Pancreas (tissue), 10 donors: ENCODE measurements at regions not wholly inside any gene's neighbourhood (a gene's known extent, or its start where the extent isn't known, plus 50 kb on each side); places are given as distances from the start of the nearest gene placed in this dataset.
"Not testable (repeated sequence)": the region's sequence is repeated elsewhere in the genome, so short reads cannot be mapped to it uniquely, and the experiment has no call there.

Experiments
- ATAC-seq, 4 donors: fragments of 200-7000 bp; cut with Tn5 transposase; one replicate each; pipeline versions ENCODE4 v1.8.0 to v1.9.1; 2020; ENCODE audit warnings: mild to moderate bottlenecking in 4 of 4, moderate library complexity in 4 of 4
- DNase-seq, 6 donors: peaks; one replicate each; pipeline ENCODE4 v3.0.0-alpha.2; 2020
- FAIRE-seq: peaks from 2 replicates; lab custom pipeline; 2012; peaks lifted over from hg19 to GRCh38; lab: Jason Lieb, UNC
- H3K27ac ChIP-seq, 4 donors: fragments of 200-600 bp; sonication (generic); 1 replicate in 3 of 4; 2 replicates in 1 of 4; pipeline versions ENCODE4 v1.5.0 to v1.8.0; 2020
- H3K27me3 ChIP-seq, 4 donors: fragments of 200-600 bp; one replicate each; pipeline ENCODE4 v1.8.0; 2021
- H3K36me3 ChIP-seq, 3 donors: fragments of 200-600 bp; sonication (generic) in 1 of 3; one replicate each; pipeline versions ENCODE4 v1.5.0 to v1.8.0; 2020 to 2021
- H3K4me1 ChIP-seq, 3 donors: fragments of 200-600 bp; one replicate each; pipeline ENCODE4 v1.8.0; 2021
- H3K4me3 ChIP-seq, 4 donors: fragments of 200-600 bp; sonication (generic) in 2 of 4; one replicate each; pipeline versions ENCODE4 v1.5.0 to v1.8.0; 2020 to 2021
- H3K9me3 ChIP-seq, 4 donors: fragments of 200-600 bp; one replicate each; pipeline ENCODE4 v1.8.0; 2021
- CTCF ChIP-seq, 4 donors: fragments of 200-600 bp; sonication (generic) in 3 of 4; IDR thresholded peaks; one replicate each; pipeline versions ENCODE4 v1.5.0 to v1.8.0; 2021; ENCODE audit warnings: antibody characterized with exemption in 4 of 4
- WGBS, 2 donors: extraction: QIAGEN DNeasy Blood & Tissue Kit; methylation state at CpG; one replicate each; pipeline ENCODE4 v1.1.7; 2013; 5-methylcytosine and 5-hydroxymethylcytosine counted together
- intact Hi-C, 3 donors: fragments of 100-400 bp; cut with DNase I; formaldehyde crosslinking; loops; one replicate each; pipeline versions ENCODE4 v1.11.1 to v1.14.2; 2022
- donor health status: healthy with polysubstance abuse.
- donor health status: DM: no; HTN: no; CAD: no; lungs with moderate emphysema.
- donor health status: DM: no; HTN: no; CAD: no.
- donor health status: control.
- donor health status: control.
- donor health status: Bipolar disorder and iron deficiency.
- donor health status: DM: yes; HTN: yes; CAD: no.
- donor health status: DM: no; HTN: no; CAD: no.
- donor health status: DM: no; HTN: no; CAD: no.
- donor health status: DM: yes; HTN: yes; CAD: no.

GRCh38 chr20:30288346-30288745 lies 969.1 kb upstream of the DEFB115 start:
- no peaks in the 10 kb centered on the region for H3K9me3 ChIP-seq
- H3K4me3 ChIP-seq = no peak overlapping the region
- intact Hi-C loops = no loop called here
- no peak overlapping the region for H3K27ac ChIP-seq
- 72 to 82% methylated on average over 10 of the region's 10 CpGs for WGBS, 2 donors
- no peak for TF ChIP-seq CTCF (IDR thresholded peaks at IDR 0.05)
- H3K4me1 ChIP-seq = no peaks in the 10 kb centered on the region
- H3K27me3 ChIP-seq = no peaks in the 10 kb centered on the region
- DNase-seq (no peak), ATAC-seq (no peak), FAIRE-seq (no peak)
- H3K36me3 ChIP-seq = no peaks in the 10 kb centered on the region

- H3K27ac ChIP-seq, H3K27me3 ChIP-seq, ATAC-seq, H3K36me3 ChIP-seq, intact Hi-C loops, FAIRE-seq, H3K4me3 ChIP-seq, H3K4me1 ChIP-seq, DNase-seq, H3K9me3 ChIP-seq: not testable (repeated sequence)
- 50 to 74% methylated on average over 11 of the region's 11 CpGs for WGBS, 2 donors
Measured at GRCh38 chr20:30289049-30289448, 968.4 kb upstream of the DEFB115 start.

GRCh38 chr20:30289711-30290141 lies 967.7 kb upstream of the DEFB115 start:
- DNase-seq = peak in 1 of 6 donors; percentile 48
- Histone ChIP-seq H3K4me3 (peak overlapping the region in 1 of 4 donors; percentile 18), H3K27ac (peak overlapping the region in 1 of 4 donors; percentile 47)
- FAIRE-seq, H3K27me3 ChIP-seq, intact Hi-C loops, H3K4me1 ChIP-seq, H3K36me3 ChIP-seq, ATAC-seq, H3K9me3 ChIP-seq: not testable (repeated sequence)
- whole genome bisulfite sequencing, 2 donors = 47 to 69% methylated on average over 25 to 27 of the region's 27 CpGs

- H3K27ac ChIP-seq, H3K9me3 ChIP-seq, H3K4me1 ChIP-seq, intact Hi-C loops, FAIRE-seq, H3K36me3 ChIP-seq, H3K27me3 ChIP-seq: not testable (repeated sequence)
- WGBS, 2 donors = 9 to 43% methylated on average over 19 to 27 of the region's 27 CpGs
- DNase-seq (peak in 5 of 6 donors; percentile 36 to 72 (median 48)), ATAC-seq (peak; percentile 50 to 96 (median 79))
- H3K4me3 ChIP-seq = peak overlapping the region in 1 of 4 donors; percentile 18
Measured at GRCh38 chr20:30290361-30291063, 967.0 kb upstream of the DEFB115 start.

- H3K36me3 ChIP-seq, H3K9me3 ChIP-seq, H3K4me3 ChIP-seq, FAIRE-seq, H3K27ac ChIP-seq, H3K27me3 ChIP-seq, intact Hi-C loops, DNase-seq, H3K4me1 ChIP-seq: not testable (repeated sequence)
- 4 to 31% methylated on average over 2 of the region's 4 CpGs for WGBS, 2 donors
- peak in 1 of 4 donors; percentile 38 for ATAC-seq
Measured at GRCh38 chr20:30291064-30291379, 966.4 kb upstream of the DEFB115 start.

GRCh38 chr20:30291686-30292085 lies 965.8 kb upstream of the DEFB115 start:
- H3K4me3 ChIP-seq, H3K4me1 ChIP-seq, ATAC-seq, H3K27ac ChIP-seq, H3K36me3 ChIP-seq, H3K9me3 ChIP-seq, H3K27me3 ChIP-seq, FAIRE-seq, intact Hi-C loops: not testable (repeated sequence)
- WGBS, 2 donors = 96 to 99% methylated on average over 17 to 32 of the region's 32 CpGs
- DNase-seq = peak in 1 of 6 donors; percentile 71

GRCh38 chr20:30295396-30295795 lies 962.1 kb upstream of the DEFB115 start:
- FAIRE-seq, intact Hi-C loops, H3K9me3 ChIP-seq, ATAC-seq, DNase-seq, H3K36me3 ChIP-seq, H3K27me3 ChIP-seq, H3K27ac ChIP-seq, H3K4me1 ChIP-seq, H3K4me3 ChIP-seq: not testable (repeated sequence)
- WGBS, 2 donors = 52 to 61% methylated on average over 1 of the region's 1 CpG

- FAIRE-seq, H3K27me3 ChIP-seq, H3K36me3 ChIP-seq, H3K9me3 ChIP-seq, H3K4me3 ChIP-seq, ATAC-seq, intact Hi-C loops, H3K27ac ChIP-seq, H3K4me1 ChIP-seq, DNase-seq: not testable (repeated sequence)
- WGBS, 2 donors = 80 to 88% methylated on average over 5 of the region's 9 CpGs
Measured at GRCh38 chr20:30295967-30296366, 961.5 kb upstream of the DEFB115 start.

GRCh38 chr20:30297878-30298595 lies 959.4 kb upstream of the DEFB115 start:
- peak in 3 of 6 donors; percentile 26 to 42 (median 36) for DNase-seq
- H3K4me1 ChIP-seq, H3K27me3 ChIP-seq, H3K9me3 ChIP-seq, intact Hi-C loops, FAIRE-seq, H3K4me3 ChIP-seq, ATAC-seq, H3K36me3 ChIP-seq: not testable (repeated sequence)
- peak overlapping the region in 2 of 4 donors; percentile 48 to 58 for H3K27ac ChIP-seq
- 32% methylated on average over 1 of the region's 1 CpG for WGBS, 2 donors

GRCh38 chr20:30300220-30300642 lies 957.2 kb upstream of the DEFB115 start:
- peak overlapping the region in 1 of 4 donors; percentile 23 for H3K4me3 ChIP-seq
- FAIRE-seq, H3K4me1 ChIP-seq, H3K36me3 ChIP-seq, ATAC-seq, intact Hi-C loops, H3K27me3 ChIP-seq, H3K27ac ChIP-seq, H3K9me3 ChIP-seq: not testable (repeated sequence)
- 23 to 40% methylated on average over 30 to 33 of the region's 33 CpGs for WGBS, 2 donors
- peak in 1 of 6 donors; percentile 63 for DNase-seq

GRCh38 chr20:30302786-30303185 lies 954.7 kb upstream of the DEFB115 start:
- H3K9me3 ChIP-seq, H3K27me3 ChIP-seq, H3K4me3 ChIP-seq, H3K27ac ChIP-seq, H3K4me1 ChIP-seq, DNase-seq, FAIRE-seq, ATAC-seq, intact Hi-C loops, H3K36me3 ChIP-seq: not testable (repeated sequence)
